GM12878 (cell line): ENCODE measurements at regions not wholly inside any gene's neighbourhood (a gene's known extent, or its start where the extent isn't known, plus 50 kb on each side); places are given as distances from the start of the nearest gene placed in this dataset.

Source experiments
- ATAC-seq: fragments of 200-7000 bp; cut with Tn5 transposase; 3 replicates; pipeline ENCODE4 v1.9.1; 2020; ENCODE audit warnings: mild to moderate bottlenecking, moderate library complexity
- BruUV-seq: library from RNA; stranded (reverse); fragments of 400-500 nt; replicated peaks from 2 replicates; lab custom pipeline; 2021; lab: Mats Ljungman, UMichigan
- CTCF ChIA-PET: fragments of 300-600 bp; sonication (Branson Sonifier 250); formaldehyde crosslinking; extraction: SDS; loops from one replicate; lab custom pipeline; 2021; ENCODE audit warnings: inconsistent platforms; lab: Yijun Ruan, JAX
- POLR2A ChIA-PET: fragments of 350-600 bp; formaldehyde crosslinking; extraction: SDS; loops from one replicate; lab custom pipeline; 2021; ENCODE audit warnings: inconsistent platforms; lab: Charles Lee
- RAD21 ChIA-PET: fragments of 300-600 bp; sonication (Branson Sonifier 250); formaldehyde crosslinking; loops from one replicate; lab custom pipeline; 2023; ENCODE audit warnings: antibody characterized with exemption; ENCODE audit not compliant: unreplicated experiment; lab: Charles Lee
- SMC1A ChIA-PET: fragments of 300-600 bp; sonication (Branson Sonifier 250); formaldehyde crosslinking; loops from one replicate; lab custom pipeline; 2023; ENCODE audit not compliant: unreplicated experiment, uncharacterized antibody; lab: Charles Lee
- DNase-seq: peaks from one replicate; pipeline ENCODE4 v3.0.0-alpha.2; 2011; ENCODE audit warnings: low read depth, low spot score
- FAIRE-seq: peaks from 3 replicates; lab custom pipeline; 2011; peaks lifted over from hg19 to GRCh38; lab: Jason Lieb, UNC
- H2AFZ ChIP-seq: 2 replicates; pipeline ENCODE4 v1.6.0; 2011; ENCODE audit warnings: low read depth, low read length, control low read depth; ENCODE audit not compliant: control insufficient read depth
- H3K27ac ChIP-seq: 2 replicates; pipeline ENCODE4 v1.5.1; 2011; ENCODE audit warnings: control low read depth; ENCODE audit not compliant: control insufficient read depth, insufficient read depth
- H3K27me3 ChIP-seq, 2 experiments: replicated peaks in 1 of 2; 2 replicates each; pipeline versions ENCODE4 v1.6.0 to v1.6.1; 2011; ENCODE audit warnings: low read length in 1 of 2; ENCODE audit not compliant: control insufficient read depth in 2 of 2, insufficient read depth in 2 of 2
- H3K36me3 ChIP-seq, 2 experiments: 2 replicates each; pipeline ENCODE4 v1.5.1; 2011; ENCODE audit warnings: low read length in 1 of 2; ENCODE audit not compliant: control insufficient read depth in 2 of 2, insufficient read depth in 2 of 2
- H3K4me1 ChIP-seq: 2 replicates; pipeline ENCODE4 v1.6.1; 2011; ENCODE audit warnings: mild to moderate bottlenecking, low read length, moderate library complexity, mixed read lengths; ENCODE audit not compliant: control insufficient read depth, insufficient read depth
- H3K4me2 ChIP-seq: 2 replicates; pipeline ENCODE4 v1.6.0; 2011; ENCODE audit warnings: control low read depth; ENCODE audit not compliant: control insufficient read depth, insufficient read depth
- H3K4me3 ChIP-seq: fragments of 200-600 bp; sonication (generic); 2 replicates; pipeline ENCODE4 v1.5.1; 2016
- H3K79me2 ChIP-seq: 2 replicates; pipeline ENCODE4 v1.6.0; 2011; ENCODE audit warnings: low read length; ENCODE audit not compliant: control insufficient read depth, insufficient read depth
- H3K9ac ChIP-seq: 2 replicates; pipeline ENCODE4 v1.8.0; 2011; ENCODE audit warnings: low read length, control low read depth, mixed read lengths; ENCODE audit not compliant: control insufficient read depth, insufficient read depth
- H3K9me3 ChIP-seq: replicated peaks from 3 replicates; pipeline ENCODE4 v1.5.1; 2011; ENCODE audit warnings: mild to moderate bottlenecking, low read length; ENCODE audit not compliant: control insufficient read depth, insufficient read depth
- H4K20me1 ChIP-seq: 2 replicates; pipeline ENCODE4 v1.6.0; 2011; ENCODE audit not compliant: control insufficient read depth, insufficient read depth
- ATF3 ChIP-seq: IDR thresholded peaks from 2 replicates; pipeline ENCODE4 v1.6.1; 2011; ENCODE audit warnings: low read depth, mild to moderate bottlenecking, low read length, moderate library complexity, borderline replicate concordance; ENCODE audit errors: extremely low read depth
- CEBPB ChIP-seq, 2 experiments: fragments of 150-350 bp in 1 of 2; IDR thresholded peaks; 2 replicates each; pipeline ENCODE4 v1.6.1; 2012 to 2014; ENCODE audit warnings: low read depth in 2 of 2, low read length in 2 of 2, borderline replicate concordance in 1 of 2, inconsistent platforms in 1 of 2
- GATAD2B ChIP-seq: fragments of 450-650 bp; conservative IDR thresholded peaks from 2 replicates; pipeline ENCODE4 v1.6.1; 2017; ENCODE audit warnings: low read depth, mild to moderate bottlenecking, moderate library complexity
- IRF4 ChIP-seq: IDR thresholded peaks from 2 replicates; pipeline ENCODE4 v1.6.1; 2011; ENCODE audit warnings: low read depth, low read length
- MXI1 ChIP-seq: fragments of 150-350 bp; IDR thresholded peaks from 2 replicates; pipeline ENCODE4 v1.6.1; 2011; ENCODE audit warnings: low read depth, mild to moderate bottlenecking, inconsistent platforms, low read length, improper control_type of control experiment
- RFX5 ChIP-seq: IDR thresholded peaks from 2 replicates; pipeline ENCODE4 v1.6.1; 2011; ENCODE audit warnings: low read depth, low read length, improper control_type of control experiment
- SUPT20H ChIP-seq: IDR thresholded peaks from 2 replicates; pipeline ENCODE4 v1.6.1; 2011; ENCODE audit warnings: low read depth, mild to moderate bottlenecking, low read length, moderate library complexity, borderline replicate concordance; ENCODE audit not compliant: control insufficient read depth
- TAF1 ChIP-seq: IDR thresholded peaks from 2 replicates; pipeline ENCODE4 v1.6.1; 2011; ENCODE audit warnings: mild to moderate bottlenecking, low read depth, low read length, borderline replicate concordance
- TCF12 ChIP-seq: IDR thresholded peaks from 2 replicates; pipeline ENCODE4 v1.6.1; 2011; ENCODE audit warnings: low read depth, mild to moderate bottlenecking, low read length
- WGBS: methylation state at CpG from one replicate; pipeline ENCODE4 v1.1.6; 2016; ENCODE audit warnings: low lambda C conversion rate; ENCODE audit not compliant: insufficient replicate concordance, insufficient coverage; ENCODE audit errors: missing lambda C conversion rate; 5-methylcytosine and 5-hydroxymethylcytosine counted together
- in situ Hi-C: fragments of 300-500 bp; cut with MboI; formaldehyde crosslinking; loops from 9 replicates; pipeline ENCODE4 v1.14.3; 2018; ENCODE audit warnings: mixed read lengths
- intact Hi-C: fragments of 100-400 bp; cut with micrococcal nuclease; formaldehyde crosslinking; loops from one replicate; pipeline ENCODE4 v1.14.2; 2022; ENCODE audit not compliant: unreplicated experiment

- TF ChIP-seq GATAD2B: no peak
- Histone ChIP-seq H4K20me1 (no peaks in the 10 kb centered on the region), H3K4me2 (no peak overlapping the region), H3K4me1 (no peaks in the 10 kb centered on the region), H3K9ac (no peak overlapping the region), H3K9me3 (no peaks in the 10 kb centered on the region), H2AFZ (no peak overlapping the region), H3K4me3 (no peak overlapping the region), H3K27me3 (no peaks in the 10 kb centered on the region), H3K79me2 (no peaks in the 10 kb centered on the region), H3K36me3 (no peaks in the 10 kb centered on the region), H3K27ac (no peak overlapping the region)
- FAIRE-seq (no peak), ATAC-seq (no peak), DNase-seq (no peak)
- 0% methylated on average over 2 of the region's 2 CpGs for WGBS
- in situ Hi-C loops (no loop called here), intact Hi-C loops (no loop called here)
- BruUV-seq: no TSS peak
- RAD21 ChIA-PET: no interaction called here
- SMC1A ChIA-PET: no interaction called here
- CTCF ChIA-PET: no interaction called here
- POLR2A ChIA-PET: no interaction called here
Observed at GRCh38 chr13:97072297-97072696, 78.0 kb upstream of the OXGR1 start.

- in situ Hi-C loops (no loop called here), intact Hi-C loops (no loop called here)
- 0% methylated on average over 1 of the region's 1 CpG for WGBS
- Histone ChIP-seq H3K4me3 (no peak overlapping the region), H3K9me3 (no peaks in the 10 kb centered on the region), H3K27me3 (no peaks in the 10 kb centered on the region), H2AFZ (no peak overlapping the region), H3K27ac (no peak overlapping the region), H3K79me2 (no peaks in the 10 kb centered on the region), H3K36me3 (no peaks in the 10 kb centered on the region), H3K4me1 (no peaks in the 10 kb centered on the region), H3K4me2 (no peak overlapping the region), H4K20me1 (no peaks in the 10 kb centered on the region), H3K9ac (no peak overlapping the region)
- ATAC-seq (no peak), DNase-seq (no peak), FAIRE-seq (no peak)
- TF ChIP-seq TAF1: no peak
- no peak for TF ChIP-seq SUPT20H
- TF ChIP-seq IRF4: no peak
- no peak for TF ChIP-seq RFX5
- no peak for TF ChIP-seq ATF3
- no peak for TF ChIP-seq MXI1
- no peak for TF ChIP-seq TCF12
- no peak for TF ChIP-seq CEBPB (IDR thresholded peaks at IDR 0.05; ENCODE audit: borderline replicate concordance in 1 of 2, low read depth in 2 of 2, low read length in 2 of 2)
- no TSS peak for BruUV-seq
- ChIA-PET POLR2A (no interaction called here), SMC1A (no interaction called here), CTCF (no interaction called here), RAD21 (no interaction called here)
Observed at GRCh38 chr13:97074618-97075017, 80.3 kb upstream of the OXGR1 start.
